ENCODE measurements at regions not wholly inside any gene's neighbourhood (a gene's known extent, or its start where the extent isn't known, plus 50 kb on each side); places are given as distances from the start of the nearest gene placed in this dataset.

DNA sequence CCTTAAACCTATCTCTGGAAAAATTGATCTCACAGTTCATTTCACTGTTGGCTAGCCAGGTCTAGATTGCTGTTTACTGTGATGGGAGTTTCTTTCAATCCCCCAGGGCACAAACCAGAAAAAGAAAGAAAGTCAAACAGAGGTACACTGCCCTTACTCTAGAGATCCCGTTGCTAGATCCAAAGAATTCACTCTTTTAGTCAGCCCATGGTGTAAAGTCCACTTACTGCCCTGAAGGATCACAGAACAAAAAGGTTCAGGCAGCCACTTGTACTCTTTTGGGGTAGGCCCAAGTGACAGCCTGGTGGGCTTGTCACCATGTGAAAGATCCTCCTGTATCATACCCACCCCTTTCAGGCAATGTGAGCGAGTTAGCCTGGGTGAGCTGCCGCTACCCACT lies 162.6 kb upstream of the CCDC179 start:
- TF ChIP-seq, protein P1, sequence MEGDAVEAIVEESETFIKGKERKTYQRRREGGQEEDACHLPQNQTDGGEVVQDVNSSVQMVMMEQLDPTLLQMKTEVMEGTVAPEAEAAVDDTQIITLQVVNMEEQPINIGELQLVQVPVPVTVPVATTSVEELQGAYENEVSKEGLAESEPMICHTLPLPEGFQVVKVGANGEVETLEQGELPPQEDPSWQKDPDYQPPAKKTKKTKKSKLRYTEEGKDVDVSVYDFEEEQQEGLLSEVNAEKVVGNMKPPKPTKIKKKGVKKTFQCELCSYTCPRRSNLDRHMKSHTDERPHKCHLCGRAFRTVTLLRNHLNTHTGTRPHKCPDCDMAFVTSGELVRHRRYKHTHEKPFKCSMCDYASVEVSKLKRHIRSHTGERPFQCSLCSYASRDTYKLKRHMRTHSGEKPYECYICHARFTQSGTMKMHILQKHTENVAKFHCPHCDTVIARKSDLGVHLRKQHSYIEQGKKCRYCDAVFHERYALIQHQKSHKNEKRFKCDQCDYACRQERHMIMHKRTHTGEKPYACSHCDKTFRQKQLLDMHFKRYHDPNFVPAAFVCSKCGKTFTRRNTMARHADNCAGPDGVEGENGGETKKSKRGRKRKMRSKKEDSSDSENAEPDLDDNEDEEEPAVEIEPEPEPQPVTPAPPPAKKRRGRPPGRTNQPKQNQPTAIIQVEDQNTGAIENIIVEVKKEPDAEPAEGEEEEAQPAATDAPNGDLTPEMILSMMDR (IDR thresholded peaks at IDR 0.05) = no peak
- TF ChIP-seq POLR2A (IDR thresholded peaks at IDR 0.05) = no peak
